DMS114 treated with DMSO at 0.1 percent for 48 hours (cell line): ENCODE measurements at regions not wholly inside any gene's neighbourhood (a gene's known extent, or its start where the extent isn't known, plus 50 kb on each side); places are given as distances from the start of the nearest gene placed in this dataset.

Experiments
- DNase-seq: peaks from one replicate; lab custom pipeline; 2025; ENCODE audit not compliant: unreplicated experiment; lab: John Stamatoyannopoulos, UW

- DNase-seq = no peak
Measured at GRCh38 chr5:38207343-38207742, 51.0 kb upstream of the EGFLAM start.

GRCh38 chr5:38202741-38203140 lies 55.6 kb upstream of the EGFLAM start:
- DNase-seq = no peak

GRCh38 chr5:38200872-38201557 lies 57.3 kb upstream of the EGFLAM start:
- DNase-seq = no peak

GRCh38 chr5:38197118-38197517 lies 61.2 kb upstream of the EGFLAM start:
- DNase-seq = no peak

GRCh38 chr5:38193015-38193581 lies 65.3 kb upstream of the EGFLAM start:
- peak; percentile 62 for DNase-seq

GRCh38 chr5:38191693-38192092 lies 66.7 kb upstream of the EGFLAM start:
- DNase-seq = no peak

GRCh38 chr5:38190111-38190510 lies 68.2 kb upstream of the EGFLAM start:
- no peak for DNase-seq

GRCh38 chr5:38189081-38189504 lies 69.3 kb upstream of the EGFLAM start:
- no peak for DNase-seq

GRCh38 chr5:38188591-38188990 lies 69.8 kb upstream of the EGFLAM start:
- DNase-seq = no peak

- DNase-seq = no peak
Measured at GRCh38 chr5:38187532-38187931, 70.8 kb upstream of the EGFLAM start.

- DNase-seq = no peak
Measured at GRCh38 chr5:38184627-38185026, 73.7 kb upstream of the EGFLAM start.

GRCh38 chr5:38182991-38183390 lies 75.4 kb upstream of the EGFLAM start:
- DNase-seq = no peak

GRCh38 chr5:38168029-38168428 lies 90.3 kb upstream of the EGFLAM start:
- DNase-seq = no peak

- DNase-seq = no peak
Measured at GRCh38 chr5:38167562-38167996, 90.8 kb upstream of the EGFLAM start.

- DNase-seq = no peak
Measured at GRCh38 chr5:38166832-38167231, 91.5 kb upstream of the EGFLAM start.

- DNase-seq = no peak
Measured at GRCh38 chr5:38165435-38165834, 92.9 kb upstream of the EGFLAM start.

- DNase-seq = no peak
Measured at GRCh38 chr5:38164776-38165399, 93.5 kb upstream of the EGFLAM start.

GRCh38 chr5:38163636-38164237 lies 94.6 kb upstream of the EGFLAM start:
- no peak for DNase-seq

GRCh38 chr5:38162625-38163024 lies 95.7 kb upstream of the EGFLAM start:
- no peak for DNase-seq

- no peak for DNase-seq
Measured at GRCh38 chr5:38157024-38157423, 101.3 kb upstream of the EGFLAM start.

GRCh38 chr5:38154615-38155204 lies 103.6 kb upstream of the EGFLAM start:
- no peak for DNase-seq

- no peak for DNase-seq
Measured at GRCh38 chr5:38151878-38152277, 106.5 kb upstream of the EGFLAM start.
